ENCODE measurements at regions not wholly inside any gene's neighbourhood (a gene's known extent, or its start where the extent isn't known, plus 50 kb on each side); places are given as distances from the start of the nearest gene placed in this dataset.
"Not testable (repeated sequence)": the region's sequence is repeated elsewhere in the genome, so short reads cannot be mapped to it uniquely, and the experiment has no call there.

GRCh38 chr2:52536929-52537460 is 1230.6 kb upstream of the CHAC2 start:
- DNase-seq: no peak

GRCh38 chr2:52532956-52533355 is 1234.6 kb upstream of the CHAC2 start:
- DNase-seq: no peak

DNA sequence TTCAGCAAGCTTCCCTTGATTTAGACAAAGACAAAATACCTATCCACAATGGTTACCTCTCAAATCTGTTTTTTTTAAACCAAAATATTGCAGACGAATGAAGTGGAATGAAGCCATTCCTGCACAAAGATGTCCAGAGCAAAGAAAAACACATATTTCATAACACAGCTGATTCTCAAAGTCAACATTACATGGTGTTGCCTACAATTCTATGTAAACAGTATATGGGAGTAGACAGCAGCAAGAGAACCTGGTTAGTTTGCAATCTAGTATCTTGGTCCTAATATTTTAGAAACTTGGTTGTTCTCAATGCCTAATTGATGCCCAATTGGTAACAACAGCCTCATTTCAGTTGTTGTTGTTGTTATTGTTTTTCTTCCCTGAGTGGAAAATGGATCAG is 1240.9 kb upstream of the CHAC2 start:
- DNase-seq: no peak

DNA sequence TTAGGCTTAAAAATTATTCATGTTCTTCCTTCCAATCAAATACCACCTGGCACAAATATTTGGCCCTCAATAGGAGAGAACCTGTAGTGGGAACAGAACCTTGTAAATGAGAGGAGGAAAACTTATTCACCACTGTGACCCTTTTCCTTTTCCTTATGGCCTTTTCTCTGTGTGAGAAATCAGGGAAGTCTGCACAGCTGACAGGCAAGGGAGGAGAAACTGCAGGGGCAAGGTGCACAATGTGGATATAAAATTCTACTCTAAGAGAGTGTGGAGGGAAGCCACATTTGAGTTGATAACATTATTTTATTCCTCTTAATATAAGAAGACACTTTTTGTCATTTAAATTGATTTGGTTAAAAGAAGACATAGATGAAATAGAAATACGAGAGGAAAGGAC is 1247.0 kb upstream of the CHAC2 start:
- DNase-seq: no peak

GRCh38 chr2:52518678-52519077 is 1248.9 kb upstream of the CHAC2 start:
- no peak for DNase-seq

GRCh38 chr2:52512760-52513159 is 1254.8 kb upstream of the CHAC2 start:
- no peak for DNase-seq

DNA sequence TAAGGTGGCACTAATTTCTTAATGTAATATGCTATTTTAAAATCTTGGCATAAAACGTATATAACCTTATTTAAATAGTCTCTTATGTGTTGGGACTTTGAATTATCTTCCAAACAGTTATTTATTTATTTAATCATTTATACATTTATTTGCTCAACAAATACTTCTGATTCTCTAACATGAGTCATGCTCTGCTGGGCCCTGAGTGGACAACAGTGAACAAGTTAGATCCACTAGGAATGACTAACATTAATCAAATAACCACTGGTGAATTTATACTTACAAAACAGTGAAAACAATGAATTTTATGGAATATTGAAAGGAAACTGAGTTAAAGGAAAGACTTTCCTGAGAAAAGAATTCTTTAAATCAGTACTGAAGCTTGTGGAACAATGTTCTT is 1257.2 kb upstream of the CHAC2 start:
- no peak for DNase-seq

DNA sequence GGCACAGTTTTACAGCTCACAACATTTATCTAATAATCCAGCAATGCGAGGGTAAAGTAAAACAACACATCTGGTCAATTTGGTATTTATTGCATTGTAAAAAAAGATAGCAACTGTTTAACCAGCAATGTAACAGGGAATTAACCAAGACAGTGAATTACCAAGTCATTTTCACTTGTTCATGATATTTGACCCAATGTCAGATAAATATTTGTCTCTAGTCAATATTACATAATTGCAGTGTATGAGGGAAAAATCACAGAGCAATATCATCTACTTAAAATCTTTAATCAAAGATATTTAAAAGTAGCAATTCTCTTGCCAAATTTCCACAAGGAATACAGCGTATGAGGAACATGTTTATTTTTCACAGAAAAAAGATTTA is 1265.1 kb upstream of the CHAC2 start:
- DNase-seq: no peak

GRCh38 chr2:52501715-52502475 is 1265.7 kb upstream of the CHAC2 start:
- no peak for DNase-seq

DNA sequence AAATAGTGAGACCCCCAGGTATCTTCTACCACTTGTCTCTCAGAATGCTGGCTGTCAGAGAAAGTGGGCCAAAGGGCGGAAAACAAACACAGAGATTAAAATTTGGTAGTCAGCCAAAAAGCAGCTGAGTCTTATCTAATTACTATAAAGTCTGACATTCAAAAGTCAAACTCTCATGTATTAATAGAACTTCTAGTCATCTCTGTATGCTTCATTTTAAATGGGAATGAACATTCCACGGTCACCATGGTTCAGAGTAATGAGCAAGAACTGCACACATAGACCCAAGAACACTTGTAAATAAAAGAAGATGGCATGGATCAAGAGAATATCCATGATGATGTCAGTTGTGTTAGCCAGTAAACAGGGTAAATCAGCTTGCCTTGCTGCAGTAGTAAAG is 1267.0 kb upstream of the CHAC2 start:
- no peak for DNase-seq

GRCh38 chr2:52498077-52498750 is 1269.4 kb upstream of the CHAC2 start:
- DNase-seq: no peak

- DNase-seq: no peak
These were observed 1271.8 kb upstream of the CHAC2 start for GRCh38 chr2:52495816-52496215.

DNA sequence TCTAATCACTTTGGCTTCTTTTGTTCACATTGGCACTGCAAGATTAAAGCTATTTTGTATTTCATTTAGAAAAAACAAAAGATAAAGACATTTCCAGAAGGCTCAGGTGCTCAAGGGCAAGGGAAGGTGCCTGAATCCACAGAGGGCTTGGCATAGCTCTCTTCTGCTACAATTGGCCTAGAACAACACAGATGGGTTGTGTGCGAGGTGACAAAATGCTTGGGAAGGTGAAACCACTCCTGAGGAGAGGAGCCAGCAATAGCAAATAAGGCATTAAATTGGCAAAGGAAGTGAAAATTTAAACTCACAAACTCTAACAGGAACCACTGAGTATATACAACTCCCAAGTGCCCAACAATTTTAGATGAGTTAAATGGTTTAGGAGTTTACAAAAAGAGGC is 1290.4 kb upstream of the CHAC2 start:
- no peak for DNase-seq

DNA sequence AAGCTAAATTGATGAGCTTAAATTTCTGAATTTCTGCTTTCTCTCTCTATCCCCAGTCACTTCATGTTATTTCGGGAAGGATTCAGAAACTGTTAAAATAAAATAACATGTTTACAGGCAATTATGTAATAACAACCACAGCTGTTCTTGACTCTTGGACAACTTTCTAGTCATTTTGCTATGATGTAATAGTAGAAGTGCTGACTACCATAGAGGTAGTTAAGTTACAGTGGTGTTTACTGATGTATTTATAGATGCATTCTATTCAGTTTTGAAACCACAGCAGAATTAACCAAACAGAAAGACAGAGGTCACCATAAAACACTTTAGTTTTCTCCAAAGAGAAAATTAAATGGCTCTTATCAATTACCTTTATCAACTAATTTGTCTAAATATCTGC is 1292.0 kb upstream of the CHAC2 start:
- no peak for DNase-seq

GRCh38 chr2:52474091-52474490 is 1293.5 kb upstream of the CHAC2 start:
- DNase-seq: no peak

GRCh38 chr2:52473526-52473925 is 1294.1 kb upstream of the CHAC2 start:
- no peak for DNase-seq

- not testable (repeated sequence) for DNase-seq
These were observed 1297.1 kb upstream of the CHAC2 start for GRCh38 chr2:52470457-52470856.

GRCh38 chr2:52467189-52467588 is 1300.4 kb upstream of the CHAC2 start:
- DNase-seq: no peak

GRCh38 chr2:52465287-52465686 is 1302.3 kb upstream of the CHAC2 start:
- no peak for DNase-seq

DNA sequence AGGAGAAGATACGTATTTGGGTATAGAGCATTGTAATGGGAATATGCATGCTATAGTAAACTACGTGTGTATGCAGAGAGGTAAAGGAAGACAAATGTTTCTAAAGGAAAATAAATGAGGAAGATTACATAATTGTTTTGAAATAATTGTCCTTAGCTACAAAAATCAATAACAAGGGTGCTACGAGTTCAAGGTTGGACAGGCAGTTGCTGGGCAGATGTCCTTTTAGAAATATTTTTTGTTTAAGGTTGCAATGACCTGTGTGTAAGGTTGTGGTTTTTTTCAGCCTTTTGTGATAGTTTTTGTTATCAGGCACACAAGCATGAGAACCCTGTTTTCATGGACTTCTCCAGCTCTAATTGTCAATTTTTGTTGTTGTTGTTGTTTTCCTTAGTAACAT is 1304.1 kb upstream of the CHAC2 start:
- DNase-seq: no peak

- DNase-seq: no peak
These were observed 1310.8 kb upstream of the CHAC2 start for GRCh38 chr2:52456561-52457377.

DNA sequence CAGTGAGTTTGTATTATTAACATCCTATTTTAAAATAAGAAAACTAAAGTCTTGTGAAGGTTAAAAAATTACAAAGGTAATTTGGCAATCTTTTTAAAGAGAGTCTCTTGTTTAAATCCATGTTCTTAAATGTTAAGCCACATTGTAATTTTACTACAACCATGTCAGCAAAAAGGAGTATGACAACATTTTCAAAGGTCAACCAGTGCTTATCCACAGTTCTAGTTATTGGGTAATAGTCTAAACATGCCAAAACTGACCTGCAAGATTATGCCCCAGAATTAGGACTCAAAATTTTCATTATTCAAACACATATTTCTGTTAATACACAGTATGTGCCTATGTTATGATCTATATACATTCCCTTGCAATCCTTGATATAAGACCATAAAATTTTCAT is 1312.6 kb upstream of the CHAC2 start:
- DNase-seq: no peak

DNA sequence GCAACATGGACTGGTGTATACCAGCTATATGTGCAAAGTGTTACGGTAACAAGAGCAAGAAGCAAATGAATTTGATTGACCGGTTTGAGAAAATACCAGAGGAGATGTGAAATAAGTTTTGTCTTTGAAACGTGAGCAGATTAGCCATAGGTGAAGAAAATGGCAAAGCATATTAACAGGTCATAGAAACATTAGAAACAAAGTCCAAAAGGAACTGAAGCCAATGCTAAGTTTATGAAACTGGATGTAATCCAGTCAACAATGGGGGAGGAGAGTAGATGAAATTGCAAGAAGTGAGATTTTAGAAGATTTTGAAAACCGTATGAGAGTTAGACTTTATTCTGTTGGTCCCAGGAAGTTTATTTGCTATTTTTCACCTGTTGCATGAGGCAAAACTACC is 1315.4 kb upstream of the CHAC2 start:
- DNase-seq: no peak
